ENCODE measurements at regions not wholly inside any gene's neighbourhood (a gene's known extent, or its start where the extent isn't known, plus 50 kb on each side); places are given as distances from the start of the nearest gene placed in this dataset.

DNA sequence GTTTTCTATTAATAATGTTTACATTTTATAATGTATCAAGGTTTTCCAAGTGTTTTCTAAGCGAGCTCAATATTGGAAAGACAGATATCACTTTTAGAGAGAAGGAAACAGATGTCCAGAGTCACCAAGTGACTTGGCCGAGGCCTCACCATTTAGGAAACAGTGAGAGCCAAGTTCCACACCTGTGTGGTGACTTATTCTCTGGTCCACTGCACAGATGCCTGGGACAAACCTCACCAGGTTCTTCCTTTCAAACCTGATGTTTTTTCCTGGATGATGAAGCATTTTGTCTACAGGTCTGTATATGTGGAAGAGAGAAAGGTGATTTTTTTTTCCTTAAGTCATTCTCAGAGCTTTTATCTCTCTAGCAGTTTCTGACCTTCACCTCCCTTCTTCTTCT, 280.7 kb downstream of the LPIN1 start:
- TF ChIP-seq CTCF (IDR thresholded peaks at IDR 0.05) = no peak
- Histone ChIP-seq H3K4me1 (ENCODE audit: low read depth) (no peaks in the 10 kb centered on the region), H3K9me3 (no peaks in the 10 kb centered on the region), H3K36me3 (ENCODE audit: low read depth) (no peaks in the 10 kb centered on the region), H3K4me3 (no peak overlapping the region)
- intact Hi-C loops (cut with DNase I, micrococcal nuclease) = no loop called here
- DNase-seq (no peak), ATAC-seq (no peak)

DNA sequence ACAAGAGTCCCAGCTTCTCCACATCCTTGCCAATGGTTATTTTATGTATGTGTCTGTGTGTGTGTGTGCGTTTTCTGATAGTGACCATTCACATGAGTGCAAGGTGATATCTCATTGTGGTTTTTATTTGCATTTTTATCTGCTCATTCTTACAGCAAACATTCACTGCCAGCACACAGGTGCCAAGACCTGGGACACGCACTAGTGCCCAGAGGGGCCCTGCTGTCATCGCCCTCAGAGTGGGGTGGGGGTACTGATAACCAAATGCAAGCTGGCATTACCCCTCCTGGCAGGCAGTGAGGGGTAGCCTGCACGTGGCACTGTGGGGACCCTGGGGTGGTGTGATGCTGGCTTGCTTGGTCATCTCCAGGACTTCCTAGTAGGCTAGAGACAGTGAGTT, 285.4 kb downstream of the LPIN1 start:
- H3K9me3 ChIP-seq = no peaks in the 10 kb centered on the region
- no peak for ATAC-seq
- intact Hi-C loops (cut with DNase I, micrococcal nuclease) = no loop called here
- no peaks in the 10 kb centered on the region for H3K36me3 ChIP-seq (ENCODE audit: low read depth)
- no peak overlapping the region for H3K4me3 ChIP-seq
- no peak for TF ChIP-seq CTCF (IDR thresholded peaks at IDR 0.05)
- no peaks in the 10 kb centered on the region for H3K4me1 ChIP-seq (ENCODE audit: low read depth)
- DNase-seq = no peak

DNA sequence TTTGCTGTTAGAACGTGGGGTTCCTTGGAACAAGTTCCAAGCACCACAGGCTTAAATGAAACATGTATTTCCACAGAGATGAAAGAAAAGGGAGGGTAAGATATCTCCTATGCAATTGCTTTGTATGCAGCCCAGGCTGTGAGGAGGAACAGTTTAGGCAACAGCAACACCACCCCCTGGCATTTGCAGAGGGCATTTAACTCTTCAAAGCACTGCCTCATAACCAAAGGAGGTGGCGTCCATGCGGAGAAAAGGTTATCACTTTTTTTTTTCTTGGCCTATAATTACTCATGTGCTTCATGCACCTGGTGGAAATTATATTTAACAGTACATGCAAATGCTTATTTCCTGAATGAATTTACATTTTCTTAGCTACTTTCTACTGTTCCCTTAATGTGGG, 286.0 kb downstream of the LPIN1 start:
- intact Hi-C loops (cut with DNase I, micrococcal nuclease) = no loop called here
- Histone ChIP-seq H3K4me3 (no peak overlapping the region), H3K36me3 (ENCODE audit: low read depth) (no peaks in the 10 kb centered on the region), H3K9me3 (no peaks in the 10 kb centered on the region), H3K4me1 (ENCODE audit: low read depth) (no peaks in the 10 kb centered on the region)
- TF ChIP-seq CTCF (IDR thresholded peaks at IDR 0.05) = no peak
- no peak for DNase-seq
- ATAC-seq = peak; percentile 44

GRCh38 chr2:12032975-12033374, 286.5 kb downstream of the LPIN1 start:
- ATAC-seq (no peak), DNase-seq (no peak)
- no peaks in the 10 kb centered on the region for H3K36me3 ChIP-seq (ENCODE audit: low read depth)
- no peaks in the 10 kb centered on the region for H3K9me3 ChIP-seq
- TF ChIP-seq CTCF (IDR thresholded peaks at IDR 0.05) = no peak
- H3K4me3 ChIP-seq = no peak overlapping the region
- intact Hi-C loops (cut with DNase I, micrococcal nuclease) = no loop called here
- no peaks in the 10 kb centered on the region for H3K4me1 ChIP-seq (ENCODE audit: low read depth)

DNA sequence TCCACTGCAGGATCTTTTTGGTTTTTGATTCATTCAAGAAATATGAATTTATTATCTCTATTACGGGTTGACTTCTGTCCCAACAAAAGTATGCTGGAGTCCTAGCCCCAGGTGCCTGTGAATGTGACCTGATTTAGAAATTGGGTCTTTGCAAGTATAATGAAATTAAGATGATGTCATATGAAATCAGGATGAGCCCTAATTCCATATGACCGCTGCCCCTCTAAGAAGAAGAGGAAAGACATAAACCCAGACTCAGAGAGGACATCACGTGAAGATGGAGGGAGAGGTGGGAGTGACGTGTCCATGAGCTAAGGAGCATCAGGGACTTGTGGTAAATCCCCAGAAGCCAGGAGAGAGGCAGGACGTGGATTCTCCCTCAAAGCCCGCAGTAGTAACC, 287.1 kb downstream of the LPIN1 start:
- no peaks in the 10 kb centered on the region for H3K9me3 ChIP-seq
- intact Hi-C loops (cut with DNase I, micrococcal nuclease) = no loop called here
- DNase-seq (no peak), ATAC-seq (no peak)
- no peaks in the 10 kb centered on the region for H3K36me3 ChIP-seq (ENCODE audit: low read depth)
- TF ChIP-seq CTCF (IDR thresholded peaks at IDR 0.05) = no peak
- no peak overlapping the region for H3K4me3 ChIP-seq
- no peaks in the 10 kb centered on the region for H3K4me1 ChIP-seq (ENCODE audit: low read depth)

DNA sequence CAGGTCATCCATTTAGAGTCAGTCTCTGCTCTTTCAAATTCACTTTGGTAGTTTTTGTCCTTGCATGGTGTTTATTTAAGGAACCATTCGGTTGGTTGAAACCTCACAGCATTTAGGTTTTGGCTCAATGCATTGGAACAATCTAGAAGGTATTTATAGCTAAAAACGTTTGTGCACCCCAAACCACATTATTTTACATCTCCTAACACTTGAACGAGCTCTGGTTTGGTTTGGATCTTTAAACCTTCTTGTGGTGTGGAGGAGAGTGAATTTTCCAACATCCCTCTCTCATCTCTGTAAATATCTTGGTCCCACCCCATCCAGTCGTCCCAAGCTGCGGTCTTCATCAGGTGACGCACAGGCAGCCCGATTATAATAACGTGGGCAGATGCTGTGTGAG, 287.9 kb downstream of the LPIN1 start:
- Histone ChIP-seq H3K4me1 (ENCODE audit: low read depth) (no peaks in the 10 kb centered on the region), H3K36me3 (ENCODE audit: low read depth) (no peaks in the 10 kb centered on the region), H3K9me3 (no peaks in the 10 kb centered on the region), H3K4me3 (no peak overlapping the region)
- DNase-seq = no peak
- intact Hi-C loops (cut with DNase I, micrococcal nuclease) = no loop called here
- no peak for ATAC-seq
- no peak for TF ChIP-seq CTCF (IDR thresholded peaks at IDR 0.05)

Data from mucosa of descending colon (tissue), 3 donors.